ENCODE measurements at regions not wholly inside any gene's neighbourhood (a gene's known extent, or its start where the extent isn't known, plus 50 kb on each side); places are given as distances from the start of the nearest gene placed in this dataset.

GRCh38 chr18:34280000-34280399 lies 55.3 kb upstream of the NOL4 start:
- Mint-ChIP-seq H3K4me3 (ENCODE audit: low read depth, unreplicated experiment) (no peak overlapping the region), H3K9me3 (ENCODE audit: low read depth, unreplicated experiment) (no peaks in the 10 kb centered on the region), H3K27me3 (ENCODE audit: unreplicated experiment) (no peaks in the 10 kb centered on the region), H3K27ac (ENCODE audit: unreplicated experiment) (no peak overlapping the region), H3K4me1 (ENCODE audit: low read depth, unreplicated experiment) (no peaks in the 10 kb centered on the region), H3K36me3 (ENCODE audit: insufficient read depth, unreplicated experiment) (no peaks in the 10 kb centered on the region)
- DNase-seq, result no peak
- no peak for TF ChIP-seq CTCF (IDR thresholded peaks at IDR 0.05; ENCODE audit: unreplicated experiment)
- CTCF ChIA-PET, result interaction anchor here (0.6 kb wide), 1 partner anchor 111 kb away, joined by 3 read pairs; no protein-coding TSS in a partner anchor
- intact Hi-C loops (cut with micrococcal nuclease; ENCODE audit: unreplicated experiment), result no loop called here
- no TSS peak for BruUV-seq (replicated peaks)

GRCh38 chr18:34280653-34281052 lies 55.9 kb upstream of the NOL4 start:
- BruUV-seq (replicated peaks), result no TSS peak
- intact Hi-C loops (cut with micrococcal nuclease; ENCODE audit: unreplicated experiment), result no loop called here
- Mint-ChIP-seq H3K27ac (ENCODE audit: unreplicated experiment) (no peak overlapping the region), H3K9me3 (ENCODE audit: low read depth, unreplicated experiment) (no peaks in the 10 kb centered on the region), H3K4me3 (ENCODE audit: low read depth, unreplicated experiment) (no peak overlapping the region), H3K36me3 (ENCODE audit: insufficient read depth, unreplicated experiment) (no peaks in the 10 kb centered on the region), H3K27me3 (ENCODE audit: unreplicated experiment) (no peaks in the 10 kb centered on the region), H3K4me1 (ENCODE audit: low read depth, unreplicated experiment) (no peaks in the 10 kb centered on the region)
- no peak for TF ChIP-seq CTCF (IDR thresholded peaks at IDR 0.05; ENCODE audit: unreplicated experiment)
- DNase-seq, result no peak
- CTCF ChIA-PET, result interaction anchor here (0.6 kb wide), 1 partner anchor 112 kb away, joined by 3 read pairs; no protein-coding TSS in a partner anchor

GRCh38 chr18:34281290-34281689 lies 56.6 kb upstream of the NOL4 start:
- H3K36me3 Mint-ChIP-seq (ENCODE audit: insufficient read depth, unreplicated experiment), result no peaks in the 10 kb centered on the region
- TF ChIP-seq CTCF (IDR thresholded peaks at IDR 0.05; ENCODE audit: unreplicated experiment), result no peak
- CTCF ChIA-PET, result no interaction called here
- H3K4me3 Mint-ChIP-seq (ENCODE audit: low read depth, unreplicated experiment), result no peak overlapping the region
- intact Hi-C loops (cut with micrococcal nuclease; ENCODE audit: unreplicated experiment), result no loop called here
- H3K27me3 Mint-ChIP-seq (ENCODE audit: unreplicated experiment), result no peaks in the 10 kb centered on the region
- no TSS peak for BruUV-seq (replicated peaks)
- no peaks in the 10 kb centered on the region for H3K4me1 Mint-ChIP-seq (ENCODE audit: low read depth, unreplicated experiment)
- H3K27ac Mint-ChIP-seq (ENCODE audit: unreplicated experiment), result no peak overlapping the region
- H3K9me3 Mint-ChIP-seq (ENCODE audit: low read depth, unreplicated experiment), result peaks cover under 1% of the 10 kb centered on the region
- DNase-seq, result no peak

GRCh38 chr18:34281722-34282121 lies 57.0 kb upstream of the NOL4 start:
- H3K4me1 Mint-ChIP-seq (ENCODE audit: low read depth, unreplicated experiment), result no peaks in the 10 kb centered on the region
- no peaks in the 10 kb centered on the region for H3K27me3 Mint-ChIP-seq (ENCODE audit: unreplicated experiment)
- no peak overlapping the region for H3K27ac Mint-ChIP-seq (ENCODE audit: unreplicated experiment)
- DNase-seq, result no peak
- H3K9me3 Mint-ChIP-seq (ENCODE audit: low read depth, unreplicated experiment), result peaks cover 3% of the 10 kb centered on the region
- BruUV-seq (replicated peaks), result no TSS peak
- H3K36me3 Mint-ChIP-seq (ENCODE audit: insufficient read depth, unreplicated experiment), result no peaks in the 10 kb centered on the region
- TF ChIP-seq CTCF (IDR thresholded peaks at IDR 0.05; ENCODE audit: unreplicated experiment), result no peak
- no peak overlapping the region for H3K4me3 Mint-ChIP-seq (ENCODE audit: low read depth, unreplicated experiment)
- CTCF ChIA-PET, result no interaction called here
- intact Hi-C loops (cut with micrococcal nuclease; ENCODE audit: unreplicated experiment), result no loop called here
